GM13976 (cell line): ENCODE measurements at regions not wholly inside any gene's neighbourhood (a gene's known extent, or its start where the extent isn't known, plus 50 kb on each side); places are given as distances from the start of the nearest gene placed in this dataset.

Source experiments
- DNase-seq: peaks from one replicate; pipeline ENCODE4 v3.0.0; 2012; ENCODE audit warnings: low spot score
- in situ Hi-C: fragments of 300-500 bp; cut with MboI; formaldehyde crosslinking; loops from one replicate; pipeline ENCODE4 v1.12.0; 2022; ENCODE audit warnings: low sequenced_read_pairs, mixed read lengths, inconsistent platforms; ENCODE audit not compliant: unreplicated experiment
- TF ChIP-seq, protein P1 (sequence below): IDR thresholded peaks from 2 replicates; pipeline ENCODE4 v1.5.1; 2012; ENCODE audit warnings: borderline replicate concordance, mild to moderate bottlenecking; ENCODE audit not compliant: insufficient read depth; ENCODE audit errors: extremely low read depth, missing control alignments, control extremely low read depth

DNA sequence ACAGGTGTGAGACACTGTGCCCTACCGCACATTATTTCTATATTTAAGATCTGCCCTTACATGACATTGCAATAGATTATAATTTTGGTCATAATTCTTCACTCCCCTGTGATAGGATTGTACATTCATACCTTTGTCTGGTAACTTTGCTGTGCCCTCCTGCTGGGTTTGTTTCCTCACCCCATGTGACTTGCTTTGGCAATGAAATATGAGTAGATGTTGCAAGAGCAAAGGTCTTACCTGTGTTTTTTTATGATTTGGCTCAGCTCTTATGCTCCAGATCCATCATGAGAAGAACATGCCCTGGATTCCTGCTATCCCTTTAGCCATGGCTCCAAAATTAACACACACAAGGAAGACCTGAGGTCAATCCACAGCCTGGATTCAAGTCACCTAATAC is 137.7 kb upstream of the EOMES start:
- in situ Hi-C loops: no loop called here
- TF ChIP-seq, protein P1, sequence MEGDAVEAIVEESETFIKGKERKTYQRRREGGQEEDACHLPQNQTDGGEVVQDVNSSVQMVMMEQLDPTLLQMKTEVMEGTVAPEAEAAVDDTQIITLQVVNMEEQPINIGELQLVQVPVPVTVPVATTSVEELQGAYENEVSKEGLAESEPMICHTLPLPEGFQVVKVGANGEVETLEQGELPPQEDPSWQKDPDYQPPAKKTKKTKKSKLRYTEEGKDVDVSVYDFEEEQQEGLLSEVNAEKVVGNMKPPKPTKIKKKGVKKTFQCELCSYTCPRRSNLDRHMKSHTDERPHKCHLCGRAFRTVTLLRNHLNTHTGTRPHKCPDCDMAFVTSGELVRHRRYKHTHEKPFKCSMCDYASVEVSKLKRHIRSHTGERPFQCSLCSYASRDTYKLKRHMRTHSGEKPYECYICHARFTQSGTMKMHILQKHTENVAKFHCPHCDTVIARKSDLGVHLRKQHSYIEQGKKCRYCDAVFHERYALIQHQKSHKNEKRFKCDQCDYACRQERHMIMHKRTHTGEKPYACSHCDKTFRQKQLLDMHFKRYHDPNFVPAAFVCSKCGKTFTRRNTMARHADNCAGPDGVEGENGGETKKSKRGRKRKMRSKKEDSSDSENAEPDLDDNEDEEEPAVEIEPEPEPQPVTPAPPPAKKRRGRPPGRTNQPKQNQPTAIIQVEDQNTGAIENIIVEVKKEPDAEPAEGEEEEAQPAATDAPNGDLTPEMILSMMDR: no peak
- no peak for DNase-seq

DNA sequence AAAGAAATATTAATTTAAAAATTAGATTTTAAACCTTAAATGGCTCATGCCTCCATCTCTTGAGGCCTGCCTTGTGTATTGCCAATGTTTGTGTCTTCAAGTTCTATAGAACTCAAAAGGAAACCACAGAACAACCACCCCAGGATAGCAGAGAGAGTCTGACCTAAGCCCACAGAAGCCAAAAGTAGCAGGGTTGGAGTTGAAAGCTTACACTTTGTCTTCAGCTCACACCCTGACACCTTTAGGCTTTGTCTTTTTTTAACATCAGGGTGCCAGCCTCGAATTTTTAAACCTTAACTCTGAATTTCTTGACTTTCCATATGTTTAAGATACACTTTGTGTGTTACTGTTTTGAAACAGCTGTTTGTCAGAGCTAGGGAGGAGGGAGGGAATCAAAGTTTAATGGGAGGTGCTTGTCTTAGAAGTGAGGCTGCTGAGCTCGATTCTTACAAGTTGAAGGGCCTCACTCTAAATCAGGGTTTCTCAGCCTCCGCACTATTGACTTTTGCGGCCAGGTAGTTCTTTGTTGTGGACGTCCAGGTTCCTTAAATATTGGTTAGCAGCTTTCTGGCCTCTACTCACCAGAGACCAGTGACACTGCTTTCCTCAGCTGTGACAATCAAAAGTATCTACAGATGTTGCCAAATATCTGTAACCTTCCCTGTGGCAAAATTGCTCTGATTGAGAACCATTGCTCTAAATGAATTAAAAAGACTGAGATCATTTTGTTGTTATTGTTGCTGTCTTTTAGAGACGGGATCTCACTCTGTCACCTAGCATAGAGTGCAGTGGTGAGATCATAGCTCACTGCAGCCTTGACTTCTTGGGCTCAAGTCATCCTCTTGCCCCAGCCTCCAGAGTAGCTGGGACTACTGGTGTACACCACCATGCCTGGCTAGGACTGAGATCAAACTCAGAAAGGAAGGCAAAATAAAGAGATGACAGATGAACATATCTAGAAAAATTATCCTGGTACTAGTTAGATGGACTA is 139.2 kb upstream of the EOMES start:
- TF ChIP-seq, protein P1: no peak
- DNase-seq: no peak
- in situ Hi-C loops: no loop called here

DNA sequence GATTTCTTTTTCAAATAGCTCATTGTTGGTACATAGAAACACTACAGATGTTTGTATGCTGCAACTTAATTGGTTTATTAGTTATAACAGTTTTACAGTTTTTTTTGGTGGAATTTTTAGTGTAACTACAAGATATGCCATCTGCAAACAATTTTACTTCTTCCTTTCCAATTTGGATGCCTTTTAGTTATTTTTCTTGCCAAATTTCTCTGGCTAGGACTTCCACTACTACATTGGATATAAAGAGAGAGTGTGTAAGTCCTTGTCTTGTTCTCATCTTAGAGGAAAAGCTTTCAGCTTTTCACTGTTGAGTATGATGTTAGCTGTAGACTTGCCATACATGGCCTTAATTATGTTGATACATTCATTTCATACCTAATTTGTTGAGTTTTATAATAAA is 143.6 kb upstream of the EOMES start:
- in situ Hi-C loops: no loop called here
- no peak for DNase-seq
- TF ChIP-seq, protein P1: no peak

DNA sequence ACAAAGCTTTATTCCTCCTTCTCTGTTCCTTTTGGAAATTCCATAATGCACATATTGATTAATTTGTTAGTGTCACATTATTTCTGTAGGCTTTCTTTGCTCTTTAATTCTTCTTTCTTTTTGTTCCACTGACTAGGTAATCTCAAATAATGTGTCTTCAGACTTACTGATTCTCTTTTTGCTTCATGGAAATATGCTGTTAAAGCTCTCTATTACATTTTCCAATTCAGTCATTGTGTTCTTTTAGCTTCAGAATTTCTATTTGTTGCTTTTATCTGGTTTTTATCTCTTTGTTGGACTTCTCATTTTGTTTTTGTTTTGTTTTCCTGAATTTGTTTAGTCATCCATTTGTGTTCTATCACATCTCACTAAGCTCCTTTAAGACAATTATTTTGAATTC is 147.0 kb upstream of the EOMES start:
- TF ChIP-seq, protein P1: no peak
- DNase-seq: no peak
- in situ Hi-C loops: no loop called here

DNA sequence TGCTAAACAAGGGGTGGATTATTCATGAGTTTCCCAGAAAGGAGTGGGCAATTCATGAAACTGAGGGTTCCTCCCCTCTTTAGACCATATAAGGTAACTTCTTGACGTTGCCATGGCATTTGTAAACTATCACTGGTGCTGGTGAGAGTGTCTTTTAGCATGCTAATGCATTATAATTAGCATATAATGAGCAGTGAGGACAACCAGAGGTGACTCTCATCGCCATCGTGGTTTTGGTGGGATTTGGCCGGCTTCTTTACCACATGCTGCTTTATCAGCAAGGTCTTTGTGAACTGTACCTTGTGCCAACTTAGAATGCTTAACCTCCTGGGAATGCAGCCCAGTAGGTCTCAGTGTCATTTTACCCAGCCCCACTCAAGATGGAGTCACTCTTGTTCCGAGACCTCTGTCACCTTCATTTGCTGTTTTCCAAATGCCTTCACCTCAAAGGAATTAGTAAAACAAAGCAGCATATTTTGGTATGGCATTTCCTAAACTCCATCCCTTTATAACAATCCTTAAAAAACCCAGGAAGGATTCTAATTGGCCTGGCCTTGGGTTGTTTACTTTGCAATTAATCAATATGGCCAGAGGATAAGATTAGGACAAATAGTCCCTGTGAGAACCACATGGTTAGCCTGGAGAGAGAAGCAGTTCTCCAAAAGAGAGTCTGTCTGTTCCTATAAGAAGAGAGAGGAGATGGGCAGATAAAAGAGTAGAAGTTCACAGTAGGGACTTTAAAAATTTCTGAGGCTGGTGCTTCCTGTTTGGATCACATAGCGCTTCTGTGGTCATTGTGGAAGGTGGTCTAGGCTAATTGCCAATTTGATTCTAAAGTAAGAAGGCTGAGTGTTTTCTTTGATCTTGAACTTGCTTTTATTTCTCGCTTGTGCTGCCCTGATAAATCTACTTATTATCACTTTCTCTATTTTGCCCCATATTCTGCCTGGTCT is 155.2 kb upstream of the EOMES start:
- TF ChIP-seq, protein P1: no peak
- in situ Hi-C loops: no loop called here
- DNase-seq: no peak

DNA sequence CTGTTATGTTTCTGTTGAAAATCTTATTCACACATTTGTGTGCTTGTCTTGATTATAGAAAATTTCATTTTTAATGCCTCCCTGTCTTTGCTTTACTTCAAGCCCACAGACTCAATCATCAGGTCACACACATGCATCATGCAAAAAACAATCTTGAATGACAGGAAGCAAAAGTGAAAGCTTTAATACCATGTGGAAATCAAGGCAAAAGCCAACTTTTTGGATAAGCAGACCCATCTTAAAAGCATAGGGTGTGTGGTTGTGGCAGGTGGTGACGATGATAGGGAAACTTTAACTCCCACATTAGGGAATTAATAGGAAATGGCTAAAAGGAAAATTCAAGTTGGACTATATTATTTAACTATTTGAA is 155.9 kb upstream of the EOMES start:
- DNase-seq: no peak
- in situ Hi-C loops: no loop called here

More for the DNA sequence above, 155.9 kb upstream of the EOMES start:
- TF ChIP-seq, protein P1: no peak
